ENCODE measurements at regions not wholly inside any gene's neighbourhood (a gene's known extent, or its start where the extent isn't known, plus 50 kb on each side); places are given as distances from the start of the nearest gene placed in this dataset.

GRCh38 chr6:66068033-66068432 is 361.0 kb upstream of the EYS start:
- no peak for TF ChIP-seq JUN (IDR thresholded peaks at IDR 0.05)
- no peak for TF ChIP-seq RCOR1 (IDR thresholded peaks at IDR 0.05; ENCODE audit: low read depth, low read length)

Measured in A549 (cell line).